ENCODE measurements at regions not wholly inside any gene's neighbourhood (a gene's known extent, or its start where the extent isn't known, plus 50 kb on each side); places are given as distances from the start of the nearest gene placed in this dataset.
"Not testable (repeated sequence)": the region's sequence is repeated elsewhere in the genome, so short reads cannot be mapped to it uniquely, and the experiment has no call there.

GRCh38 chr14:105883066-105884005, 357.0 kb downstream of the TMEM121 start:
- DNase-seq: no peak

- not testable (repeated sequence) for DNase-seq
Observed at GRCh38 chr14:105884192-105884807, 357.9 kb downstream of the TMEM121 start.

- no peak for DNase-seq
Observed at GRCh38 chr14:105884808-105885281, 358.5 kb downstream of the TMEM121 start.

- DNase-seq: no peak
Observed at GRCh38 chr14:105885561-105886320, 359.4 kb downstream of the TMEM121 start.

- DNase-seq: not testable (repeated sequence)
Observed at GRCh38 chr14:105886791-105887191, 360.4 kb downstream of the TMEM121 start.

GRCh38 chr14:105887692-105888091, 361.3 kb downstream of the TMEM121 start:
- no peak for DNase-seq

GRCh38 chr14:105888151-105888550, 361.8 kb downstream of the TMEM121 start:
- DNase-seq: no peak

GRCh38 chr14:105888784-105889665, 362.6 kb downstream of the TMEM121 start:
- no peak for DNase-seq

- no peak for DNase-seq
Observed at GRCh38 chr14:105889666-105890473, 363.5 kb downstream of the TMEM121 start.

GRCh38 chr14:105890474-105891220, 364.3 kb downstream of the TMEM121 start:
- no peak for DNase-seq

- no peak for DNase-seq
Observed at GRCh38 chr14:105891221-105891602, 364.8 kb downstream of the TMEM121 start.

GRCh38 chr14:105891631-105892452, 365.5 kb downstream of the TMEM121 start:
- DNase-seq: no peak

- not testable (repeated sequence) for DNase-seq
Observed at GRCh38 chr14:105892453-105893441, 366.4 kb downstream of the TMEM121 start.

GRCh38 chr14:105893686-105894085, 367.3 kb downstream of the TMEM121 start:
- DNase-seq: not testable (repeated sequence)

GRCh38 chr14:105894125-105894977, 368.0 kb downstream of the TMEM121 start:
- DNase-seq: no peak

GRCh38 chr14:105894978-105895881, 368.8 kb downstream of the TMEM121 start:
- no peak for DNase-seq
